ENCODE measurements at regions not wholly inside any gene's neighbourhood (a gene's known extent, or its start where the extent isn't known, plus 50 kb on each side); places are given as distances from the start of the nearest gene placed in this dataset.

- TF ChIP-seq POLR2A (IDR thresholded peaks at IDR 0.05), result no peak
- no peak for TF ChIP-seq CTCF (IDR thresholded peaks at IDR 0.05)
These were observed 279.3 kb downstream of the VGLL3 start for GRCh38 chr3:86711634-86712033.

All from thyroid gland (tissue), 4 donors.